ENCODE measurements at regions not wholly inside any gene's neighbourhood (a gene's known extent, or its start where the extent isn't known, plus 50 kb on each side); places are given as distances from the start of the nearest gene placed in this dataset.

GRCh38 chr15:95639208-95639607 lies 691.3 kb upstream of the NR2F2 start:
- Histone ChIP-seq H3K9me2 (no peaks in the 10 kb centered on the region), H2AFZ (ENCODE audit: low read depth) (peak overlapping the region; percentile 95; the same call in 1 of the 2 replicates), H3K9ac (no peak overlapping the region), H4K20me1 (ENCODE audit: insufficient read depth) (no peaks in the 10 kb centered on the region), H3K4me1 (ENCODE audit: control insufficient read depth in 1 of 2, insufficient read depth in 2 of 2, low read depth in 1 of 2, low read length in 1 of 2) (no peaks in the 10 kb centered on the region), H3K9me3 (no peaks in the 10 kb centered on the region), H3K36me3 (replicated peaks in 1 of 2; ENCODE audit: control insufficient read depth in 1 of 2, insufficient read depth in 2 of 2, low read length in 1 of 2) (no peaks in the 10 kb centered on the region), H3K27ac (ENCODE audit: low read depth in 2 of 2, low read length in 1 of 2) (no peak overlapping the region), H3F3A (replicated peaks; ENCODE audit: insufficient read depth) (no peaks in the 10 kb centered on the region), H3K4me3 (ENCODE audit: low read depth in 2 of 2, low read length in 1 of 2) (0 out of 4 replicates have a peak overlapping the region, but pooled peaks of 1 of the 2 experiments have one; percentile 16), H3K79me2 (ENCODE audit: insufficient read depth) (no peaks in the 10 kb centered on the region), H3K27me3 (ENCODE audit: insufficient read depth) (no peaks in the 10 kb centered on the region), H3K4me2 (no peak overlapping the region)
- ChIA-PET POLR2A (no interaction called here), CTCF (interaction anchor here (1.1 kb wide), 1 partner anchor 19 kb away, joined by 3 read pairs; no protein-coding TSS in a partner anchor)
- TF ChIP-seq EZH2phosphoT487 (IDR thresholded peaks at IDR 0.05; ENCODE audit: borderline replicate concordance, low read depth) (no peak), TCF12 (IDR thresholded peaks at IDR 0.05) (no peak), YY1 (IDR thresholded peaks at IDR 0.05; ENCODE audit: low read depth) (no peak), RCOR1 (IDR thresholded peaks at IDR 0.05; ENCODE audit: low read length) (no peak), SMC3 (IDR thresholded peaks at IDR 0.05; ENCODE audit: low read depth, low read length) (no peak), RAD21 (IDR thresholded peaks at IDR 0.05; ENCODE audit: low read length) (no peak), USF1 (IDR thresholded peaks at IDR 0.05; ENCODE audit: borderline replicate concordance, low read depth) (no peak), FOSL2 (IDR thresholded peaks at IDR 0.05; ENCODE audit: borderline replicate concordance, low read depth) (no peak), ELF1 (IDR thresholded peaks at IDR 0.05) (no peak), JUND (IDR thresholded peaks at IDR 0.05) (no peak), EP300 (IDR thresholded peaks at IDR 0.05; ENCODE audit: borderline replicate concordance in 1 of 2, low read depth in 1 of 2, low read length in 1 of 2) (no peak), GABPA (IDR thresholded peaks at IDR 0.05; ENCODE audit: low read depth) (no peak), MXI1 (IDR thresholded peaks at IDR 0.05; ENCODE audit: low read depth, low read length) (no peak), GATA2 (CRISPR knock-in tag; IDR thresholded peaks at IDR 0.05) (no peak)
- TF ChIP-seq, protein P1, sequence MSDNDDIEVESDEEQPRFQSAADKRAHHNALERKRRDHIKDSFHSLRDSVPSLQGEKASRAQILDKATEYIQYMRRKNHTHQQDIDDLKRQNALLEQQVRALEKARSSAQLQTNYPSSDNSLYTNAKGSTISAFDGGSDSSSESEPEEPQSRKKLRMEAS (IDR thresholded peaks at IDR 0.05; ENCODE audit: low read depth) = no peak
- TF ChIP-seq, protein P2, sequence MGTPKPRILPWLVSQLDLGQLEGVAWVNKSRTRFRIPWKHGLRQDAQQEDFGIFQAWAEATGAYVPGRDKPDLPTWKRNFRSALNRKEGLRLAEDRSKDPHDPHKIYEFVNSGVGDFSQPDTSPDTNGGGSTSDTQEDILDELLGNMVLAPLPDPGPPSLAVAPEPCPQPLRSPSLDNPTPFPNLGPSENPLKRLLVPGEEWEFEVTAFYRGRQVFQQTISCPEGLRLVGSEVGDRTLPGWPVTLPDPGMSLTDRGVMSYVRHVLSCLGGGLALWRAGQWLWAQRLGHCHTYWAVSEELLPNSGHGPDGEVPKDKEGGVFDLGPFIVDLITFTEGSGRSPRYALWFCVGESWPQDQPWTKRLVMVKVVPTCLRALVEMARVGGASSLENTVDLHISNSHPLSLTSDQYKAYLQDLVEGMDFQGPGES (IDR thresholded peaks at IDR 0.05; ENCODE audit: low read depth, low read length) = no peak
- no peak for DNase-seq
- 24% methylated on average over 4 of the region's 4 CpGs for WGBS (ENCODE audit: low lambda C conversion rate)

GRCh38 chr15:95644100-95644875 lies 686.2 kb upstream of the NR2F2 start:
- Histone ChIP-seq H3K9me2 (no peaks in the 10 kb centered on the region), H2AFZ (ENCODE audit: low read depth) (no peak overlapping the region), H3K4me2 (no peak overlapping the region), H3K9me3 (no peaks in the 10 kb centered on the region), H3K27me3 (ENCODE audit: insufficient read depth) (peaks cover 6% of the 10 kb centered on the region; the same call in 1 of the 2 replicates), H3K4me1 (ENCODE audit: control insufficient read depth in 1 of 2, insufficient read depth in 2 of 2, low read depth in 1 of 2, low read length in 1 of 2) (no peaks in the 10 kb centered on the region), H4K20me1 (ENCODE audit: insufficient read depth) (no peaks in the 10 kb centered on the region), H3K9ac (no peak overlapping the region), H3F3A (replicated peaks; ENCODE audit: insufficient read depth) (no peaks in the 10 kb centered on the region), H3K36me3 (replicated peaks in 1 of 2; ENCODE audit: control insufficient read depth in 1 of 2, insufficient read depth in 2 of 2, low read length in 1 of 2) (no peaks in the 10 kb centered on the region), H3K27ac (ENCODE audit: low read depth in 2 of 2, low read length in 1 of 2) (no peak overlapping the region), H3K79me2 (ENCODE audit: insufficient read depth) (no peaks in the 10 kb centered on the region), H3K4me3 (ENCODE audit: low read depth in 2 of 2, low read length in 1 of 2) (no peak overlapping the region)
- no peak for TF ChIP-seq MEF2A (IDR thresholded peaks at IDR 0.05; ENCODE audit: borderline replicate concordance, low read depth)
- TF ChIP-seq, protein P2 (IDR thresholded peaks at IDR 0.05; ENCODE audit: low read depth, low read length) = no peak
- CTCF ChIA-PET = no interaction called here
- POLR2A ChIA-PET = no interaction called here
- 7% methylated on average over 5 of the region's 5 CpGs for WGBS (ENCODE audit: low lambda C conversion rate)
- DNase-seq = no peak
